ENCODE measurements at regions not wholly inside any gene's neighbourhood (a gene's known extent, or its start where the extent isn't known, plus 50 kb on each side); places are given as distances from the start of the nearest gene placed in this dataset.

DNA sequence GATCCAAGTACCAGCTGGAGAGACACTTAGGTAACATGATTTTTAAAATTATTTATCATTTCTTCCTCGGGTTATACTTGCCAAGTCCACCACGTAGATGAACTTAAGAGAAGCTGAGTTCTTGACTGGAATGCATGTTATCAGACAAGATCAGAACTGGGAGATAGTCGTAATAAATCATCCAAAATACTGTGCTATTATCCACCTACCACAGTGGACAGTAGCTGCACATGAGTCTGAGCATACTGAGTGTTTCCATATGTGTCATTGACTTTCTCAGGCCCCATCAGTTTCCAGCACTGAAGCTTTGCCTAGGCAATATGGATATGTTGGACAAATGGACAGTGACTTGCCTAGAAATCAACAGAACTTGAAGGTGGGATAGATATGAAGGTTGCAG is 77.9 kb upstream of the RRP15 start:
- Histone ChIP-seq H3K79me2 (no peaks in the 10 kb centered on the region), H3K4me2 (ENCODE audit: low read length) (no peak overlapping the region), H3K27me3 (ENCODE audit: control insufficient read depth, insufficient read depth, low read length) (no peaks in the 10 kb centered on the region), H3K27ac (no peak overlapping the region), H3K4me1 (no peaks in the 10 kb centered on the region), H3K9ac (no peak overlapping the region), H3K36me3 (ENCODE audit: control insufficient read depth, insufficient read depth, low read length) (no peaks in the 10 kb centered on the region), H3K4me3 (ENCODE audit: low read depth, low read length) (no peak overlapping the region), H3K9me3 (ENCODE audit: control insufficient read depth, low read length) (no peaks in the 10 kb centered on the region), H2AFZ (no peak overlapping the region)
- TF ChIP-seq, protein P1, sequence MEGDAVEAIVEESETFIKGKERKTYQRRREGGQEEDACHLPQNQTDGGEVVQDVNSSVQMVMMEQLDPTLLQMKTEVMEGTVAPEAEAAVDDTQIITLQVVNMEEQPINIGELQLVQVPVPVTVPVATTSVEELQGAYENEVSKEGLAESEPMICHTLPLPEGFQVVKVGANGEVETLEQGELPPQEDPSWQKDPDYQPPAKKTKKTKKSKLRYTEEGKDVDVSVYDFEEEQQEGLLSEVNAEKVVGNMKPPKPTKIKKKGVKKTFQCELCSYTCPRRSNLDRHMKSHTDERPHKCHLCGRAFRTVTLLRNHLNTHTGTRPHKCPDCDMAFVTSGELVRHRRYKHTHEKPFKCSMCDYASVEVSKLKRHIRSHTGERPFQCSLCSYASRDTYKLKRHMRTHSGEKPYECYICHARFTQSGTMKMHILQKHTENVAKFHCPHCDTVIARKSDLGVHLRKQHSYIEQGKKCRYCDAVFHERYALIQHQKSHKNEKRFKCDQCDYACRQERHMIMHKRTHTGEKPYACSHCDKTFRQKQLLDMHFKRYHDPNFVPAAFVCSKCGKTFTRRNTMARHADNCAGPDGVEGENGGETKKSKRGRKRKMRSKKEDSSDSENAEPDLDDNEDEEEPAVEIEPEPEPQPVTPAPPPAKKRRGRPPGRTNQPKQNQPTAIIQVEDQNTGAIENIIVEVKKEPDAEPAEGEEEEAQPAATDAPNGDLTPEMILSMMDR (IDR thresholded peaks at IDR 0.05): no peak

DNA sequence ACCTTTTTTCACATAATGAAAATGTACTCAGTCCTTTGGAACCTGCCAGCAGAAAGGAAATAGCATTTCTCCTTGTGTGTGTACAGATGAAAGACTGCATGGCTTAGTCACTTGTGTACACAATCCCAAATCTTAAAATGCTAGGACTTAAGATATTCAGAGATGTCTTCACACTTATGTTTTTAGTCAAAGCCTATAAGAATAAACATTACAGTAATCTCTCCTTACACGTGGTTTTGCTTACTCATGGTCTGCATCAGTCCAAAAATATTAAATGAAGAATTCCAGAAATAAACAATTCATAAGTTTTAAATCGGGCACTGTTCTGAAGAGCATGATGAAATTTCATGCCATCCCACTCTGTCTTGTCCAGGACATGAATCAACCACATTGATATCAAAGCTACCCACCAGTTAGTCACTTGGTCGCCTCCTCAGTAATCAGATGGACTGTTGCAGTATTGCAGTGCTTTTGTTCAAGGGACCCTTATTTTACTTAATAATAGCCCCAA is 75.7 kb upstream of the RRP15 start:
- TF ChIP-seq, protein P1 (IDR thresholded peaks at IDR 0.05): no peak
- Histone ChIP-seq H3K4me1 (no peaks in the 10 kb centered on the region), H3K9ac (no peak overlapping the region)

DNA sequence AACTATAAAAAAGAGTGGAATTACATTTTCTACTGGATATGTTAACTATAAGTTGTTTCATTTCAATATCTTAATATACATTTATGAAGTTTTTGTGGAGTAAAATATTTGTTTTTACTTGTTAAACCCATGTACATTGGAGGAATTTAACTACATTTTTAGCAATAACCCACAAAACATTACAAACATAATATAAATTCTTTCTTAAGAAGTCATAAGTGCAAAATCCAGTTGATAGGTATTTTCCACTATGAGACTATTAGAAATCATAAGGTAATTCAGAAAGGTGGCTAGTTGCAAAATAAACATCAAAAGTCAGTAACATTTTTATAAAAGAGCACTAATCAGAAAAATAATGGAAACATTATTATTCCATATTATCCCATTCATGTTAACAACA is 73.9 kb upstream of the RRP15 start:
- H3K4me2 ChIP-seq (ENCODE audit: low read length): no peak overlapping the region
- TF ChIP-seq, protein P1 (IDR thresholded peaks at IDR 0.05): no peak
- H3K4me1 ChIP-seq: no peaks in the 10 kb centered on the region
- no peaks in the 10 kb centered on the region for H3K27me3 ChIP-seq (ENCODE audit: control insufficient read depth, insufficient read depth, low read length)
- no peak overlapping the region for H3K9ac ChIP-seq
- no peak overlapping the region for H3K27ac ChIP-seq
- H3K79me2 ChIP-seq: no peaks in the 10 kb centered on the region
- H3K4me3 ChIP-seq (ENCODE audit: low read depth, low read length): no peak overlapping the region
- no peaks in the 10 kb centered on the region for H3K36me3 ChIP-seq (ENCODE audit: control insufficient read depth, insufficient read depth, low read length)
- H2AFZ ChIP-seq: no peak overlapping the region
- H3K9me3 ChIP-seq (ENCODE audit: control insufficient read depth, low read length): no peaks in the 10 kb centered on the region

More for the DNA sequence above, 75.7 kb upstream of the RRP15 start:
- H3K4me2 ChIP-seq (ENCODE audit: low read length): no peak overlapping the region
- no peaks in the 10 kb centered on the region for H3K36me3 ChIP-seq (ENCODE audit: control insufficient read depth, insufficient read depth, low read length)
- no peak overlapping the region for H3K27ac ChIP-seq
- H2AFZ ChIP-seq: no peak overlapping the region
- H3K4me3 ChIP-seq (ENCODE audit: low read depth, low read length): no peak overlapping the region
- H3K9me3 ChIP-seq (ENCODE audit: control insufficient read depth, low read length): no peaks in the 10 kb centered on the region
- H3K27me3 ChIP-seq (ENCODE audit: control insufficient read depth, insufficient read depth, low read length): no peaks in the 10 kb centered on the region
- H3K79me2 ChIP-seq: no peaks in the 10 kb centered on the region

DNA sequence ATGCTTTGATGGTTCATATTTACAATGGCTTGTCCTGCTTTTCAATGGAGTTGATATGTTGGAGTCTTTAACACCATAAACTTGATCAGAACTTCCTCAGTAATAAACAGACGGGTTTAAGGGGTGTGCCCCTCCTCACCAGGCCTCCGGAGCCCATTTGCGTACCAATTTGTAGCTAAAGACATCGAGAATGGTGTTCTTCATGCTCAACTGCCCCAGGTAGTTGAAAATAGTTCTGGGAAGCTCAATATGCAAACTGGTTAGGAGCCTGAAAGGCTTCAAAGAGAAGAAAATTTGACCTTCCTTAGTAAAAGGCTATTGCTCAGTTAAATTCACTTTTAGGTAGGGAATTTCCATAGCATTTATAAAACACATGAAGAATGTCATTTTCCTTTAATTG is 68.1 kb upstream of the RRP15 start:
- TF ChIP-seq, protein P1 (IDR thresholded peaks at IDR 0.05): no peak

DNA sequence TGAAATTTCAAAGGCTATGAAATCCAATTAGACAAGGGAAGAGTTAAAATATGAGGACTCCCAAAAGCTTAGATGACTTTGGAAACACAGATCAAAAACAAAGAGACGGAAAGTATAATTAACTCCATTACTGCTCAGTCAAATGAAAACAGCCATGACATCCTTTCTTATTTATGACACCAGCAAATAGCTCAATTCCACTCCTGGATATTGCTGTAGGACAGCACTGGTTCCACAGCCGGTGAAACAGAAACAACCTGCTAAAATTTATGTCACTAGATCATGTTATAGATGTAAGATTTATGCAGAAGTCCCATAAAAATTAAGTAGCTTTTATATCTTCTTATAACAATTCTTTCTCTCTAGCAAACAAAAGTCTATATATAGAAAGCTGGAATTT is 65.6 kb upstream of the RRP15 start:
- H3K36me3 ChIP-seq (ENCODE audit: control insufficient read depth, insufficient read depth, low read length): no peaks in the 10 kb centered on the region
- H3K4me3 ChIP-seq (ENCODE audit: low read depth, low read length): no peak overlapping the region
- TF ChIP-seq, protein P1 (IDR thresholded peaks at IDR 0.05): no peak
- H3K4me2 ChIP-seq (ENCODE audit: low read length): no peak overlapping the region
- H3K9ac ChIP-seq: no peak overlapping the region
- no peaks in the 10 kb centered on the region for H3K79me2 ChIP-seq
- H3K9me3 ChIP-seq (ENCODE audit: control insufficient read depth, low read length): no peaks in the 10 kb centered on the region
- H3K4me1 ChIP-seq: no peaks in the 10 kb centered on the region
- no peak overlapping the region for H3K27ac ChIP-seq
- H2AFZ ChIP-seq: no peak overlapping the region
- H3K27me3 ChIP-seq (ENCODE audit: control insufficient read depth, insufficient read depth, low read length): no peaks in the 10 kb centered on the region

More for the DNA sequence above, 68.1 kb upstream of the RRP15 start:
- Histone ChIP-seq H3K79me2 (no peaks in the 10 kb centered on the region), H3K9ac (no peak overlapping the region), H2AFZ (no peak overlapping the region), H3K4me3 (ENCODE audit: low read depth, low read length) (no peak overlapping the region), H3K36me3 (ENCODE audit: control insufficient read depth, insufficient read depth, low read length) (no peaks in the 10 kb centered on the region), H3K4me2 (ENCODE audit: low read length) (no peak overlapping the region), H3K9me3 (ENCODE audit: control insufficient read depth, low read length) (no peaks in the 10 kb centered on the region), H3K27me3 (ENCODE audit: control insufficient read depth, insufficient read depth, low read length) (no peaks in the 10 kb centered on the region), H3K4me1 (no peaks in the 10 kb centered on the region), H3K27ac (no peak overlapping the region)
